IMR-90 (cell line): ENCODE measurements at regions not wholly inside any gene's neighbourhood (a gene's known extent, or its start where the extent isn't known, plus 50 kb on each side); places are given as distances from the start of the nearest gene placed in this dataset.

Source experiments
- ATAC-seq: fragments of 200-7000 bp; cut with Tn5 transposase; 2 replicates; pipeline ENCODE4 v1.9.1; 2020; ENCODE audit warnings: low read depth, mild to moderate bottlenecking, moderate library complexity
- BruUV-seq: library from RNA; stranded (reverse); fragments of 400-500 nt; replicated peaks from 2 replicates; lab custom pipeline; 2021; lab: Mats Ljungman, UMichigan
- CTCF ChIA-PET: fragments of 300-600 bp; formaldehyde crosslinking; extraction: SDS; loops from one replicate; lab custom pipeline; 2021; ENCODE audit warnings: antibody characterized with exemption; lab: Yijun Ruan, JAX
- POLR2A ChIA-PET: fragments of 300-600 bp; sonication (Branson Sonifier 250); formaldehyde crosslinking; loops from one replicate; lab custom pipeline; 2022; ENCODE audit warnings: antibody characterized with exemption; ENCODE audit not compliant: unreplicated experiment; lab: Charles Lee
- DNase-seq: peaks from one replicate; pipeline ENCODE4 v3.0.0; 2013
- H2AFZ ChIP-seq: replicated peaks from 2 replicates; pipeline ENCODE3; 2013; ENCODE audit warnings: low read length, mild to moderate bottlenecking; ENCODE audit not compliant: poor library complexity
- H2AK5ac ChIP-seq: 2 replicates; pipeline ENCODE4 v1.6.1; 2013; ENCODE audit warnings: low read depth, low read length, inconsistent platforms
- H2AK9ac ChIP-seq: replicated peaks from 2 replicates; pipeline ENCODE3; 2013; ENCODE audit warnings: mild to moderate bottlenecking, low read depth, low read length, moderate library complexity; ENCODE audit not compliant: poor library complexity
- H2BK120ac ChIP-seq: 2 replicates; pipeline ENCODE4 v1.6.1; 2013; ENCODE audit warnings: low read depth, low read length, inconsistent platforms
- H2BK15ac ChIP-seq: 3 replicates; pipeline ENCODE4 v1.6.1; 2013; ENCODE audit warnings: low read depth, low read length, inconsistent platforms
- H2BK20ac ChIP-seq: 2 replicates; pipeline ENCODE4 v1.6.1; 2013; ENCODE audit warnings: low read depth, mild to moderate bottlenecking, inconsistent platforms, low read length, moderate library complexity
- H2BK5ac ChIP-seq: 2 replicates; pipeline ENCODE4 v1.6.1; 2013; ENCODE audit warnings: mild to moderate bottlenecking, low read depth, low read length, inconsistent platforms; ENCODE audit not compliant: poor library complexity, severe bottlenecking
- H3K14ac ChIP-seq: replicated peaks from 2 replicates; pipeline ENCODE4 v1.6.1; 2013; ENCODE audit warnings: low read depth, low read length, inconsistent platforms
- H3K18ac ChIP-seq: 2 replicates; pipeline ENCODE4 v1.6.1; 2013; ENCODE audit warnings: low read depth, low read length, control low read depth
- H3K23ac ChIP-seq: 2 replicates; pipeline ENCODE4 v1.6.1; 2013; ENCODE audit warnings: low read depth, low read length, inconsistent platforms
- H3K27ac ChIP-seq: 2 replicates; pipeline ENCODE4 v1.5.1; 2013; ENCODE audit warnings: mild to moderate bottlenecking, control low read depth, low read length; ENCODE audit not compliant: insufficient read depth
- H3K27me3 ChIP-seq: 2 replicates; pipeline ENCODE4 v1.6.1; 2013; ENCODE audit warnings: low read length; ENCODE audit not compliant: control insufficient read depth, insufficient read depth
- H3K36me3 ChIP-seq: 2 replicates; pipeline ENCODE4 v1.6.1; 2013; ENCODE audit warnings: low read length, mixed read lengths; ENCODE audit not compliant: control insufficient read depth, insufficient read depth
- H3K4ac ChIP-seq: 2 replicates; pipeline ENCODE4 v1.6.1; 2013; ENCODE audit warnings: low read depth, low read length, inconsistent platforms
- H3K4me1 ChIP-seq: 2 replicates; pipeline ENCODE4 v1.6.1; 2013; ENCODE audit warnings: low read length, mixed read lengths; ENCODE audit not compliant: control insufficient read depth, insufficient read depth
- H3K4me2 ChIP-seq: 2 replicates; pipeline ENCODE4 v1.6.1; 2013; ENCODE audit warnings: low read depth, mild to moderate bottlenecking, control low read depth, low read length, moderate library complexity
- H3K4me3 ChIP-seq: 2 replicates; pipeline ENCODE4 v1.5.1; 2013; ENCODE audit warnings: low read depth, mild to moderate bottlenecking, control low read depth, low read length, moderate library complexity; ENCODE audit not compliant: insufficient read depth
- H3K56ac ChIP-seq: 2 replicates; pipeline ENCODE4 v1.6.1; 2013; ENCODE audit warnings: low read length, inconsistent platforms; ENCODE audit not compliant: insufficient read depth; ENCODE audit errors: extremely low read depth
- H3K79me1 ChIP-seq, 2 experiments: 2 replicates each; pipeline ENCODE4 v1.6.1; 2013; ENCODE audit warnings: low read length in 2 of 2, inconsistent platforms in 1 of 2, low read depth in 1 of 2
- H3K9ac ChIP-seq: 2 replicates; pipeline ENCODE4 v1.6.1; 2013; ENCODE audit warnings: low read depth, low read length, control low read depth
- H3K9me1 ChIP-seq: 2 replicates; pipeline ENCODE4 v1.6.1; 2013; ENCODE audit warnings: low read length, inconsistent platforms; ENCODE audit not compliant: insufficient read depth
- H3K9me3 ChIP-seq: 2 replicates; pipeline ENCODE4 v1.6.1; 2013; ENCODE audit warnings: low read length; ENCODE audit not compliant: control insufficient read depth, insufficient read depth
- H4K20me1 ChIP-seq: 2 replicates; pipeline ENCODE4 v1.6.1; 2013; ENCODE audit warnings: low read length, inconsistent platforms; ENCODE audit not compliant: insufficient read depth
- H4K5ac ChIP-seq: 2 replicates; pipeline ENCODE4 v1.6.1; 2013; ENCODE audit warnings: mild to moderate bottlenecking, low read depth, low read length, control low read depth
- H4K8ac ChIP-seq, 2 experiments: 2 replicates each; pipeline ENCODE4 v1.6.1; 2013; ENCODE audit warnings: low read depth in 2 of 2, low read length in 2 of 2, control low read depth in 1 of 2, inconsistent platforms in 1 of 2
- H4K91ac ChIP-seq: 2 replicates; pipeline ENCODE4 v1.6.1; 2013; ENCODE audit warnings: low read depth, low read length, inconsistent platforms; ENCODE audit not compliant: insufficient read depth
- BHLHE40 ChIP-seq: fragments of 150-350 bp; IDR thresholded peaks from 2 replicates; pipeline ENCODE4 v1.6.1; 2016; ENCODE audit warnings: mild to moderate bottlenecking, low read depth, low read length
- FOS ChIP-seq: fragments of 150-350 bp; IDR thresholded peaks from 2 replicates; pipeline ENCODE4 v1.6.1; 2016; ENCODE audit warnings: low read depth, low read length
- MAFK ChIP-seq: IDR thresholded peaks from 2 replicates; pipeline ENCODE4 v1.6.1; 2012; ENCODE audit warnings: low read depth, low read length, improper control_type of control experiment
- NFE2L2 ChIP-seq: fragments of 150-350 bp; IDR thresholded peaks from 2 replicates; pipeline ENCODE4 v1.6.1; 2016; ENCODE audit warnings: low read depth, mild to moderate bottlenecking, low read length
- RAD21 ChIP-seq: IDR thresholded peaks from 2 replicates; pipeline ENCODE4 v1.6.1; 2012; ENCODE audit warnings: low read length, improper control_type of control experiment
- RCOR1 ChIP-seq: IDR thresholded peaks from 2 replicates; pipeline ENCODE4 v1.6.1; 2012; ENCODE audit warnings: mild to moderate bottlenecking, low read length, improper control_type of control experiment; ENCODE audit not compliant: insufficient replicate concordance
- RFX5 ChIP-seq: IDR thresholded peaks from 2 replicates; pipeline ENCODE4 v1.8.0; 2012; ENCODE audit warnings: low read depth, mild to moderate bottlenecking, low read length, moderate library complexity
- SMC3 ChIP-seq: fragments of 150-350 bp; IDR thresholded peaks from 2 replicates; pipeline ENCODE4 v1.6.1; 2016; ENCODE audit warnings: low read depth, mild to moderate bottlenecking, antibody characterized with exemption, low read length, moderate library complexity
- WGBS, 2 experiments: methylation state at CpG; one replicate each; pipeline versions ENCODE4 v1.1.5 to v1.1.7; 2013; ENCODE audit warnings: missing lambda C conversion rate in 2 of 2; ENCODE audit not compliant: insufficient read length in 1 of 2; ENCODE audit errors: extremely low coverage in 2 of 2; 5-methylcytosine and 5-hydroxymethylcytosine counted together
- dilution Hi-C: fragments of 300-500 bp; cut with HindIII; formaldehyde crosslinking; loops from one replicate; pipeline ENCODE4 v1.14.3; 2018; ENCODE audit warnings: low sequenced_read_pairs; ENCODE audit not compliant: unreplicated experiment
- in situ Hi-C: fragments of 300-500 bp; cut with MboI; formaldehyde crosslinking; loops from 3 replicates; pipeline ENCODE4 v1.14.3; 2019; ENCODE audit warnings: low sequenced_read_pairs, inconsistent platforms, mixed read lengths
- intact Hi-C: fragments of 100-400 bp; cut with micrococcal nuclease; formaldehyde crosslinking; loops from 2 replicates; pipeline ENCODE4 v1.10.0; 2022
- TF ChIP-seq, protein P1 (sequence below): fragments of 150-350 bp; IDR thresholded peaks from 2 replicates; pipeline ENCODE4 v1.6.1; 2016; ENCODE audit warnings: low read depth, mild to moderate bottlenecking, low read length, moderate library complexity, borderline replicate concordance
- TF ChIP-seq, protein P2 (sequence below): conservative IDR thresholded peaks from 2 replicates; pipeline ENCODE4 v1.5.1; 2012; ENCODE audit warnings: mild to moderate bottlenecking, low read depth, low read length, improper control_type of control experiment

DNA sequence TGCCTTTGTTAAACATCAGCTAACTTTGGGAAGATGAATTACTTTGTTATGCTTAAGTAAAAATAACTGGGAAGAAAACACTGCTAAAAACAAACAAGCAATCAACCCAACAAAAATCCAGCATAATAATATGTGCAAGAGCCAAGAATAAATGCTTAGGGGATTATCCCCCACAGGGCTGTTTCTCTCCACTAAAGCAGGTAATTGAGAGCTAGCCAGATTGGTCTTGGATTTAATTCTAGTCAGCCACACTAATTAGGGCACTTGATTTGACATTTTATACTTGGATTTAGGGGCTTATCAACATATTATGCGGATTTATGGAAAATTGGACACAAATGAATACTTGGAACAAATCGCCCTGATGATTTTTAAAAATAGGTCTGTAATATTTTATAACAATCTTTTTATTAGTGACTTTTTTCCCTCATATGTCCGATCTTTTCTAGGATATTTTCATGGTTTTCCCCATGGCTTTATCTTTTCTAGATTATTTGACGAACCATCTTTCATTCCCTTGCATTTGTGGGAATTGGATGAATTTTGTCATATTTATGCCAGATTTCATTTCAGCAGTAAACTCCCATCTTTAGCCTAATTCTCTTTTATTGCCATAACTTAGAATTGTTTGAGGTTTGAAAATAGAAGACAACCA lies 199.1 kb upstream of the NXPH2 start:
- Histone ChIP-seq H2AK5ac (no peak overlapping the region), H3K79me1 (no peaks in the 10 kb centered on the region), H3K9ac (no peak overlapping the region), H2AK9ac (no peak overlapping the region), H3K18ac (no peak overlapping the region), H3K36me3 (no peaks in the 10 kb centered on the region), H3K9me1 (no peaks in the 10 kb centered on the region), H3K9me3 (peaks cover 2% of the 10 kb centered on the region; the same call in 1 of the 2 replicates), H3K14ac (no peak overlapping the region), H4K91ac (no peak overlapping the region), H4K5ac (no peak overlapping the region), H2BK120ac (no peak overlapping the region), H4K20me1 (no peaks in the 10 kb centered on the region), H3K4me3 (no peak overlapping the region), H3K4me1 (no peaks in the 10 kb centered on the region), H3K27ac (no peak overlapping the region), H2BK20ac (no peak overlapping the region), H3K4ac (no peak overlapping the region), H3K56ac (no peak overlapping the region), H3K27me3 (no peaks in the 10 kb centered on the region), H3K4me2 (no peak overlapping the region), H2BK15ac (no peak overlapping the region), H2AFZ (no peak overlapping the region), H4K8ac (no peak overlapping the region), H2BK5ac (no peak overlapping the region), H3K23ac (no peak overlapping the region)
- intact Hi-C loops = no loop called here
- BruUV-seq = no TSS peak
- dilution Hi-C loops = no loop called here
- WGBS, 2 experiments = no CpG with 5 or more reads among the region's 4 CpGs
- in situ Hi-C loops = no loop called here
- no peak for DNase-seq
- no peak for ATAC-seq
- no peak for TF ChIP-seq FOS
- no peak for TF ChIP-seq NFE2L2
- no peak for TF ChIP-seq BHLHE40
- TF ChIP-seq, protein P1, sequence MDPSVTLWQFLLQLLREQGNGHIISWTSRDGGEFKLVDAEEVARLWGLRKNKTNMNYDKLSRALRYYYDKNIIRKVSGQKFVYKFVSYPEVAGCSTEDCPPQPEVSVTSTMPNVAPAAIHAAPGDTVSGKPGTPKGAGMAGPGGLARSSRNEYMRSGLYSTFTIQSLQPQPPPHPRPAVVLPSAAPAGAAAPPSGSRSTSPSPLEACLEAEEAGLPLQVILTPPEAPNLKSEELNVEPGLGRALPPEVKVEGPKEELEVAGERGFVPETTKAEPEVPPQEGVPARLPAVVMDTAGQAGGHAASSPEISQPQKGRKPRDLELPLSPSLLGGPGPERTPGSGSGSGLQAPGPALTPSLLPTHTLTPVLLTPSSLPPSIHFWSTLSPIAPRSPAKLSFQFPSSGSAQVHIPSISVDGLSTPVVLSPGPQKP = no peak
- TF ChIP-seq RFX5 = no peak
- TF ChIP-seq RAD21 = no peak
- TF ChIP-seq, protein P2, sequence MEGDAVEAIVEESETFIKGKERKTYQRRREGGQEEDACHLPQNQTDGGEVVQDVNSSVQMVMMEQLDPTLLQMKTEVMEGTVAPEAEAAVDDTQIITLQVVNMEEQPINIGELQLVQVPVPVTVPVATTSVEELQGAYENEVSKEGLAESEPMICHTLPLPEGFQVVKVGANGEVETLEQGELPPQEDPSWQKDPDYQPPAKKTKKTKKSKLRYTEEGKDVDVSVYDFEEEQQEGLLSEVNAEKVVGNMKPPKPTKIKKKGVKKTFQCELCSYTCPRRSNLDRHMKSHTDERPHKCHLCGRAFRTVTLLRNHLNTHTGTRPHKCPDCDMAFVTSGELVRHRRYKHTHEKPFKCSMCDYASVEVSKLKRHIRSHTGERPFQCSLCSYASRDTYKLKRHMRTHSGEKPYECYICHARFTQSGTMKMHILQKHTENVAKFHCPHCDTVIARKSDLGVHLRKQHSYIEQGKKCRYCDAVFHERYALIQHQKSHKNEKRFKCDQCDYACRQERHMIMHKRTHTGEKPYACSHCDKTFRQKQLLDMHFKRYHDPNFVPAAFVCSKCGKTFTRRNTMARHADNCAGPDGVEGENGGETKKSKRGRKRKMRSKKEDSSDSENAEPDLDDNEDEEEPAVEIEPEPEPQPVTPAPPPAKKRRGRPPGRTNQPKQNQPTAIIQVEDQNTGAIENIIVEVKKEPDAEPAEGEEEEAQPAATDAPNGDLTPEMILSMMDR = no peak
- no peak for TF ChIP-seq SMC3
- no peak for TF ChIP-seq RCOR1
- no peak for TF ChIP-seq MAFK
- ChIA-PET POLR2A (no interaction called here), CTCF (no interaction called here)
